ENCODE measurements at regions not wholly inside any gene's neighbourhood (a gene's known extent, or its start where the extent isn't known, plus 50 kb on each side); places are given as distances from the start of the nearest gene placed in this dataset.

- TF ChIP-seq JUNB (CRISPR knock-in tag; IDR thresholded peaks at IDR 0.05; ENCODE audit: borderline replicate concordance) (no peak), TFDP1 (CRISPR knock-in tag; IDR thresholded peaks at IDR 0.05; ENCODE audit: borderline replicate concordance) (no peak), RAD21 (CRISPR knock-in tag; IDR thresholded peaks at IDR 0.05) (no peak), RFXAP (CRISPR knock-in tag; IDR thresholded peaks at IDR 0.05; ENCODE audit: borderline replicate concordance) (no peak), ZBTB39 (CRISPR knock-in tag; IDR thresholded peaks at IDR 0.05) (no peak), SP5 (CRISPR knock-in tag; IDR thresholded peaks at IDR 0.05; ENCODE audit: borderline replicate concordance, low read depth) (no peak), ZBTB44 (CRISPR knock-in tag; IDR thresholded peaks at IDR 0.05) (no peak), SRF (IDR thresholded peaks at IDR 0.05; ENCODE audit: low read depth, low read length) (no peak), POGK (CRISPR knock-in tag; conservative IDR thresholded peaks at IDR 0.05) (no peak), HDAC2 (CRISPR knock-in tag; IDR thresholded peaks at IDR 0.05) (no peak)
These were observed 1612.7 kb downstream of the AMY1C start (continued) for GRCh38 chr1:105362438-105362837.
